HS-27A (cell line): ENCODE measurements at regions not wholly inside any gene's neighbourhood (a gene's known extent, or its start where the extent isn't known, plus 50 kb on each side); places are given as distances from the start of the nearest gene placed in this dataset.

Experiments
- DNase-seq: peaks from one replicate; pipeline ENCODE4 v3.0.0-alpha.2; 2012; ENCODE audit warnings: low read depth, missing footprints

DNA sequence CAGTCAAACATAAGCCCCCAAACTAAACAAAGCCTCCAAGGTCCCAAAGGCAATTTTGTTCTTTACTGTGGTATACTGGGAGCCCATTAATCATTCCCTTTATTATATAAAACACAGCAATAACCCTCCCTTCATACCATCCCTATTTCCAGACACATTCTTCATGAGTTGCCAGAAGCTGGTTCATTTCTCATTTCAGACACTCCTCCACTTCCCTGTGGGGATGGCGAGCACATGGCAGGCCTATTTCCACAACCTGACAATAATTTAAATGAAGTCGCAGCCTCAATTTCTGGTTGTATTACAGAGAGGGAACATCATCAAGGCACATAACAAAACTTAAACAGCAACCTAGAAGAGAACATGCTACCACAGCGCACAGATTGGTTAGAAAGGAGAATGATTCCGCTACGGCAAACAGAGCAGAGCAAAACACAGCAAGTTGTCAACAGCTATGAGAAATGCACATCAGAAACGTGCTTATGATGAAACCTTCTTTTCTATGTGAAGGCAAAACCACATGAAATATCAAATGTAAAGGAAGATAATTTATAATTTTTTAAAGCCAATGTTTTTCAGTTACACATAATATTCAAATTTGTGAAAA is 63.3 kb upstream of the ARHGEF3 start:
- DNase-seq: no peak

DNA sequence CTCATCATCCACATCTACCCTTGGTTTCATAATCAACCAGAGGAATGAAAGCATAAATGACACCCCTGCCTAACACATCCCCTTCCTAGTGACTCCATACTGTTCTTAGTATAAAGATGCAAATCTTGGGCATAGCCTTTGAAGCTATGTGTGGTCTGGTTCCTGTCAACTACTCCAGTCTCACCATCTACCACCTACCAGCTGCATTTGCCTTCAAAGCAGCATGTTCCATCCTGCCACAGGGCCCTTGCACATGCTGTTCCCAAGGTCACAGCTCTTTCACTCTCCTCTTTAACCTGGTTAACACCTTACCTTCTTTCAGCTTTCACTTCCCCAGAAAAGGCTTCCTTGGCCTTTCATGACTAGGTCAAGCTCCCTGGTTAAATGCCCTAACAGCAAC is 62.3 kb upstream of the ARHGEF3 start:
- DNase-seq: no peak

DNA sequence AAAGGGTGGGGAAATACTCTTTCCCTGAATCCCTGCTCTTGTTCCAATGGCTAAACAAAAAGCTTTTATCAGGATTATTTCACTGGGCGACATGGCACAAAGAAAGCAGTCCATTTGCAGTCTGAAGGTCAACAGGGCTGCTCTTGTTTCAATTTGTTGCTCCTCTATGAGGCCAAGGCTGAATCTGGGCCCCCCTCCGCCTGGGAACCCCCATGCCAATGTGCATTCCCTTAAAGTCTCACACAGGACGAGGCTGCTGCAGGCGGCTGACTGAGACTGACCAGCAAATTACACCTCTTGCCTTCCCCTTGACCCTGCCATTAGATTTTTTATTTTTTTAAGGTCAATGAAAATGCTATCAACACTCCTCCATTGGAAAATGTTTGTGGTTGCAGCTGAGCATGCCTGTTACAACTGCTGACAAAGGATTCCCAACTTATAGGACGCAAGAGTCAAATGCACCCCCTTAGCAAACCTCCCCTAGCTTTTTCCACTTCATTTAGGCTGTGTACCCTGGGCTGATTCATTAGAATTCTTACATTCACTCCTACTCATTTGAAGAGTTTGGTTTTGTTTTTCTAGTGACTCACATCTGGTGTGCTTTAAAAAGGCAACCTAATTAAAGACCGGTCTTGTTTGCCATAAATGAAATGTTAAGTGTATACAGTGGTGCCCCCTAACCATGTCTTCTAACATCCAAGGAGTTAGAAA is 60.8 kb upstream of the ARHGEF3 start:
- no peak for DNase-seq

DNA sequence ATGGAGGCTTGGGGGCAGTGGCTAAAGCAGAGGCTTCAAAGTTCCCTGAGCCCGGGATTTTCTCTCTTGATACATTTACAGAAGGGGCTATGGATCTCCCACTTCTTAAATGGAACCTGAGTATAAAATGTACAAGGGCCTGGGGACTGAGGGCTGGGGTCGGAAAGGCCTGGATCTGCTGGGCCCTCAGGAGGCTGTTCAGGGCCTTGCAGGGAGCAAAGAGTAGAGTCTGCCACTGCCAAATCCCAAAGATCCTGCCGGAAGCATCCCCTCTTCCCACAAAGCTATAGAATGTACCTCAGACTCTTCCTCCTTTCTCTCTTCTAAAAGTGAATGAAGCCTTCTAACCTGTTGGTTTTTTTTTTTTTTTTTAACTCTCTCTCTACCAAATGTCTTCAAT is 59.8 kb upstream of the ARHGEF3 start:
- DNase-seq: no peak

DNA sequence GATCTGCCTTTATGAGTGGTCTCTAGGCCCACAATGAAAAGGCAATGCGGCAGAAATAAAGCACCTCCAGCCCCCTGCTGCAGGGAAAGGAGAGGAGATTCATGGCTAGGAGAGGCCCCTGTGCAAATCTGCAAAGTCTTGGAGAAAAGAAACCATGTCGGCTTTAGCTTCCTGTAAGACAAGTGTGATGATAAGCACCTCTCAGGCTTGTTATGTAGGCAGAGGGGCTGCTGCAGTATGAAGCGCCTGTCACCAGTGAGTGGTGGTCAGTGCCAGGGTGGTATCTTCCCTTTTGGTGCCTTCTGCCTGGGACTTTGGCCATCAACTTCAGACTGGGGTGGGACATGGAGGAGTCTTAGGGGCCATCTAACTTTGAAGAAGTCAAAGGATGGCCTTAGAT is 59.2 kb upstream of the ARHGEF3 start:
- DNase-seq: no peak

DNA sequence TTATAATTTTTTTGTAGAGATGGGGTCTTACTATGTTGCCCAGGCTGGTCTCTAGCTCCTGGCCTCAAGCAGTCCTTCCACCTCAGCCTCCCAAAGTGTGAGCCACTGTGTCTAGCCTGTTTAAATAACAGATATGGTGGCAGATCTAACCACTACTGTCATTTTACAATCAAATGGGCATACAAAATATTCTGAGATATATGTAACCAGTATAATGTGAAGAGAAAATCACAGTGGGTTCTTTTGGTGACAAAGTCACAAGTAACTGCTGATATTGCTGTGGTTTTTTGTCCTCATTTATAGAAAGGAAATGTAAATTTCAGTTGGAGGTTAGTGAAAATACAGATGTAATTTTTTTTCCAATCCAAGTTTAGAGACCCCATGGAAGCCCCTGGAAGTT is 58.6 kb upstream of the ARHGEF3 start:
- DNase-seq: no peak

DNA sequence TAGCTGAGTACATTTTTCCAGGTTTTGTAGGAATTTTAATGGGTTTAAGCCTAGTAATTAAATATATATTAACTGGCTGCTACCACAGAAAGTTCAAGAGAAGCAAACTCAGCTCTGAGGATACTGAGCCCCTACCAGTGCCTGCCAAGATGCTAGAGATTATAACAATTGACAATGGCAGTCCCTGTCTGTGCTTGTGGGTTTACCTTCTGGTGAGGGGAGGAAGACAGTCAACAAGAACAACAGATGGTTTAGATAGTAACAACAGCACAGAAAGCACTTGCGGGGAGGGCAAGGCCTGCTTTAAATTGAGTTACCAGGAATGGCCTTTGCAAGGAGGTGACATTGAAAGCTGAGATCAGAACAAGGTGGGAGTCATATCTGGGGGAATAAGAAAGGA is 56.6 kb upstream of the ARHGEF3 start:
- no peak for DNase-seq

DNA sequence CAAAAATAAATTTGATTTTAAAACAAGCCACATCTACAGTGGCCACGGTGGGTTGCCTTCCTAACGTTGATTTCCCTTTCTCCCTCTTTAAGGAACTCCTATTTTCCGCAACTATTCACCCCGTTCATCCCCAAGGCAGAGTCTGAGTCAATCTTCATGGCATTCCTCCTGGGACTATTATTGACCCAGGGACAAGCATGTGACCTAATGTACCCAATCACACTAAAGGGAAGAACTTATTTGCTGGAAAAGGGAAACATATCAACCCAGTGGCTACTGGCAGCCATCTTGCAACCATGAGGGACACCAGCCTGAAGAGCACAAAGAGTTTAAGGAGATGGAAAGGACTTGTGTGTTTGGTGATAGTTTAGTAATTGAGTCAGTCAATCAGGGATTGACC is 55.4 kb upstream of the ARHGEF3 start:
- no peak for DNase-seq

DNA sequence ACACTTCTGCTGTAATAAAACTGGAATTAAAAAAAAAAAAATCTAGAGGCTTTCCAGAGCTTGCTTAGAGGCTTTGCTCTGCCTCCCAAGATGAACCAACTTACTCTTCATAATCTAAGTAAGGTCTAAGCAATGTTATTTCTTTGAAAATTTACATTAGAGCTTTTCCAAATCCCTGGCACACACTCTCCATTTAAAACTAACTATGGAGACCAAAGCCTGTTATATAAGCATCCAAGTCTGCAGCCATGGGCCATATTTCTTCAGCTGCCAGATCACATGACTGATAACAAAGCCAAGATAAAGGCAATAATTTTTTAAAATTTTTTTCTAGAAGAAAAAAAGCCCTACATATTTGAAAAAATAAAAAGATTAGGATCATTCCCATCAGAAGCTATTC is 55.0 kb upstream of the ARHGEF3 start:
- no peak for DNase-seq

DNA sequence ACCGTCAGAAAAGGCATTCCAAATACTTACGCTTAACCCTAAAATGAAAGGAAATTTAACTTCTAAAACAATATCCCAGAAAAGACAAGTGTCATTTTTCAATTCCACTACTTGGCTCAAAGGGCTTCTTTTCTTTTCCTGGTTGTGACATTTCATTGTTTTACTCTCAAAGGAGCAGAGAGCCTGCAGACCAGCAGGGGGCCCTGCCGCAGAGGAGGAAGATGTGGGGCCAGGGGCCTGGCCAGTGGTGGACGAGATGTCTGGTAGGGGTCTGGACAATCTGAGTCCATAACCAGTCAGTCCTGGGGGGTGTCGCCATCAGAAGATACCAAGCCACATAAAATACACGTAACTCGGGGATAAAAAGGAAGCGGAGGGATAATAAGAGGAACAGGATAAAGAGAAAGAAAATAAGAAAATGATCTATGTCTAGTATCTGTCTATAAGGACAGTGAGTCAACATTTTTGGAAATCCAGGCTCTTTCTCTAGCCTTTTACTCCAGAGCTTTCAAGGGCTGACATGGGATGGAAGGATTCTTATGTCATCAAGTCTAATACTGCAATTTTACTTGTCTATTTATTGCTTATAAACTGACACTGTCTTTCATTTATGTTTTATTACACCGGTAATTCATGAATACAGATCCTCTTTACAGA is 54.2 kb upstream of the ARHGEF3 start:
- no peak for DNase-seq

DNA sequence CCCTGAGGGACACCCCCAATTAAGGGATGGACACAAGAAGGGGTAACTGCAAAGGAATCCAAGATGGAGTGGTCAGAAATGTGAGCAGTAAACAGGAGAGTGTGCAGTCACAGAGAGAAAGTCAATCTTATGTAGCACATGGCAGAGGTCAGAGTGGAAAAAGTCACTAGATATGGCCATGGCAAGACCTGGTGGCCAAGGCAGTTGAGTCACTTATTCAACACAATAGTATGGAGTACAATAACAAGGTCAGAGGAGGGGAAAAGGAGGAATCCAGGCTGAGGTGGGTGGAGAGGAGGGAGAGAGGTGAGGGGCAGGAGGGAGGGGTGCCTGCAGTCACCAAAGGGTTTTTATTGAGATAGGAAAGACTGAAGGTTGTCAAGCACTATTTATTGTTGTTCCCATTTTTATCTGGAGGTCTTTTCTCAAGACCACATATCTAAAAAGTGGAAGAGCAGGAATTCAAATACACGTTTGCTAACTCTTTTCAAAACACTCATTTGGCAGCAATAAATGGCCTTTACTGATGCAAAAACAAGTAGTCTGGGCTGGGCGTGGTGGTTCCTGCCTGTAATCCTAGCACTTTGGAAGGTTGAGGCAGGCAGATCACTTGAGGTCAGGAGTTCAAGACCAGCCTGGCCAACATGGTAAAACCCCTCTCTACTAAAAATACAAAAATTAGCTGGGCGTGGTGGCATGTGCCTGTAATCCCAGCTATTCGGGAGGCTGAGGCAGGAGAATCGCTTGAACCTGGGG is 53.3 kb upstream of the ARHGEF3 start:
- no peak for DNase-seq

DNA sequence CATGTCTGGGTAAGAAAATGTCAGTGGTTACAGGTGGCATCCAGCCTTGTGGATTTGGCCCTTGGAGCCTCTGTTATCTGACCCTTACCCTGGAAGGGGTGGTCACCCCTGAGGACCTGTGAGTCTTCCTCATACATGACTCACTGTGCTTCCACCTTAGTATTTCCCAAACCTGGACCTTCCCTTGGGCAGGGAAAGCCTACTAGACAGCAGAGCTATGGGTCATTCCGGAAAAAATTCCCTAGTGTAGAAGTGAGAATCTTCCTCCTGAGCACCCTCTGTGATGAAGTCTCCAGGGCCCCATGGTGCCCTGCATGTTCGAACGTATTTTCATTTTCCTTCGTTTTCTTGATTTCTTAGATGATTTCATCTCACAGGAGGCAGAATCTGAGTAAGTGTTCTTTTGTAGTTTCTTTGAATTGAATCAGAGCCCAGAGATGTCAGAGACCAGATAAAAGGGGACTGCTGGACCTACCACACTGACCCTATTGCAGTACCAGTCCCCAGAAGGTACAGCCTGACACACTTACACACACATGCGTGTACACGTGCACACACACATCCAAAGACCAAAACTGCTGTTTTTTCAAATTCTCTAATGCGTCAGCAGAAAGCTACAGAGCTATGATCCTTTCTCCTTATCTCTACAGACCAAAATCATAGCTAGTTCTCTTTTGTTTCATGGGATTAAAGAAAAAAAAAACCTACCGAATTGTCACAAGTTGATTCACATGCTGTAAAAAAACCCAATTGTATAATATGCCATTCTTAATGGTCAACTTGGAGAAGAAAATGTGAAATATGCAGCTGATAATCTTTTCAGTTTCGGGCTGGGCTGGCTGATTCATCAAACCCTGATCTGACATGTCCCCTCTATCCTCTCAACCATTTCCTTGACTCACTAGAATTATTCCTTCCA is 50.5 kb upstream of the ARHGEF3 start:
- peak; percentile 76 for DNase-seq
